GM21526 (cell line): ENCODE measurements at regions not wholly inside any gene's neighbourhood (a gene's known extent, or its start where the extent isn't known, plus 50 kb on each side); places are given as distances from the start of the nearest gene placed in this dataset.

ENCODE experiments used
- ATAC-seq: cut with Tn5 transposase; IDR thresholded peaks from one replicate; pipeline ENCODE4 v1.9.1; 2021; ENCODE audit warnings: moderate library complexity; ENCODE audit not compliant: unreplicated experiment, low FRiP score

GRCh38 chr20:6831461-6831860 lies 64.0 kb downstream of the BMP2 start:
- ATAC-seq = no peak

- ATAC-seq = no peak
Measured at GRCh38 chr20:6832811-6833210, 65.3 kb downstream of the BMP2 start.

GRCh38 chr20:6835609-6836008 lies 68.1 kb downstream of the BMP2 start:
- no peak for ATAC-seq

GRCh38 chr20:6836821-6837374 lies 69.4 kb downstream of the BMP2 start:
- ATAC-seq = no peak

GRCh38 chr20:6837730-6838129 lies 70.2 kb downstream of the BMP2 start:
- no peak for ATAC-seq

GRCh38 chr20:6838181-6838826 lies 70.8 kb downstream of the BMP2 start:
- no peak for ATAC-seq

- no peak for ATAC-seq
Measured at GRCh38 chr20:6841128-6841527, 73.6 kb downstream of the BMP2 start.

- no peak for ATAC-seq
Measured at GRCh38 chr20:6845141-6845540, 77.7 kb downstream of the BMP2 start.

- ATAC-seq = no peak
Measured at GRCh38 chr20:6848041-6848440, 80.6 kb downstream of the BMP2 start.

- ATAC-seq = no peak
Measured at GRCh38 chr20:6848992-6849391, 81.5 kb downstream of the BMP2 start.

- no peak for ATAC-seq
Measured at GRCh38 chr20:6851136-6851535, 83.7 kb downstream of the BMP2 start.

- no peak for ATAC-seq
Measured at GRCh38 chr20:6852478-6852877, 85.0 kb downstream of the BMP2 start.

- no peak for ATAC-seq
Measured at GRCh38 chr20:6855104-6855503, 87.6 kb downstream of the BMP2 start.

GRCh38 chr20:6855796-6856195 lies 88.3 kb downstream of the BMP2 start:
- no peak for ATAC-seq

- ATAC-seq = no peak
Measured at GRCh38 chr20:6857927-6858326, 90.4 kb downstream of the BMP2 start.

- no peak for ATAC-seq
Measured at GRCh38 chr20:6863355-6863754, 95.9 kb downstream of the BMP2 start.

- no peak for ATAC-seq
Measured at GRCh38 chr20:6863798-6864201, 96.3 kb downstream of the BMP2 start.

GRCh38 chr20:6864740-6865139 lies 97.3 kb downstream of the BMP2 start:
- ATAC-seq = no peak

GRCh38 chr20:6866741-6867140 lies 99.3 kb downstream of the BMP2 start:
- ATAC-seq = no peak

- ATAC-seq = no peak
Measured at GRCh38 chr20:6868861-6869260, 101.4 kb downstream of the BMP2 start.

GRCh38 chr20:6870559-6870958 lies 103.1 kb downstream of the BMP2 start:
- no peak for ATAC-seq

GRCh38 chr20:6877633-6878032 lies 110.1 kb downstream of the BMP2 start:
- no peak for ATAC-seq
